K562 (cell line): ENCODE measurements at regions not wholly inside any gene's neighbourhood (a gene's known extent, or its start where the extent isn't known, plus 50 kb on each side); places are given as distances from the start of the nearest gene placed in this dataset.

Experiments used
- ATAC-seq: fragments of 200-7000 bp; cut with Tn5 transposase; 3 replicates; pipeline ENCODE4 v1.9.1; 2020; ENCODE audit warnings: moderate library complexity
- BruUV-seq: library from RNA; stranded (reverse); fragments of 400-500 nt; replicated peaks from 2 replicates; lab custom pipeline; 2021; lab: Mats Ljungman, UMichigan
- CTCF ChIA-PET: fragments of 300-600 bp; formaldehyde crosslinking; extraction: SDS; loops from one replicate; lab custom pipeline; 2021; ENCODE audit warnings: low intra/inter-chr PET ratio; lab: Yijun Ruan, JAX
- POLR2A ChIA-PET: fragments of 300-600, 350-650 bp; sonication (Branson Sonifier 250); formaldehyde crosslinking; extraction: SDS; loops from one replicate; lab custom pipeline; 2021; ENCODE audit warnings: antibody characterized with exemption, inconsistent platforms; lab: Yijun Ruan, JAX
- DNase-seq, 4 experiments: peaks; one replicate each; pipeline versions ENCODE4 v3.0.0 to v3.0.0-alpha.2; 2011 to 2018; ENCODE audit warnings: low spot score in 3 of 4, mixed read lengths in 3 of 4; ENCODE audit errors: extremely low read depth in 1 of 4
- FAIRE-seq: peaks from 2 replicates; lab custom pipeline; 2011; peaks lifted over from hg19 to GRCh38; lab: Jason Lieb, UNC
- H2AFZ ChIP-seq: 2 replicates; pipeline ENCODE4 v1.6.0; 2011; ENCODE audit warnings: low read depth, low read length, control low read depth, inconsistent platforms
- H3K27ac ChIP-seq: fragments of 200-600 bp; 3 replicates; pipeline ENCODE4 v1.8.0; 2011; ENCODE audit warnings: low read depth, mild to moderate bottlenecking, control low read depth, inconsistent platforms, low read length, moderate library complexity, mixed read lengths; ENCODE audit errors: extremely low read depth
- H3K27me3 ChIP-seq, 2 experiments: fragments of 300-600 bp in 1 of 2; 2 replicates in 1 of 2; 3 replicates in 1 of 2; pipeline versions ENCODE4 v1.6.0 to v1.8.0; 2011; ENCODE audit warnings: inconsistent platforms in 2 of 2, low read length in 2 of 2, mild to moderate bottlenecking in 1 of 2, mixed read lengths in 1 of 2, moderate library complexity in 1 of 2; ENCODE audit not compliant: control insufficient read depth in 2 of 2, insufficient read depth in 2 of 2
- H3K36me3 ChIP-seq: fragments of 300-600 bp; 3 replicates; pipeline ENCODE4 v1.8.0; 2011; ENCODE audit warnings: mild to moderate bottlenecking, low read length, inconsistent platforms; ENCODE audit not compliant: control insufficient read depth, insufficient read depth
- H3K4me1 ChIP-seq, 2 experiments: fragments of 200-600 bp in 1 of 2; replicated peaks in 1 of 2; 2 replicates in 1 of 2; 3 replicates in 1 of 2; pipeline versions ENCODE4 v1.5.1 to v1.8.0; 2011; ENCODE audit warnings: inconsistent platforms in 2 of 2, low read length in 2 of 2, mild to moderate bottlenecking in 1 of 2, mixed read lengths in 1 of 2, moderate library complexity in 1 of 2; ENCODE audit not compliant: control insufficient read depth in 2 of 2, insufficient read depth in 2 of 2
- H3K4me2 ChIP-seq: 2 replicates; pipeline ENCODE4 v1.6.1; 2011; ENCODE audit warnings: low read length, control low read depth, inconsistent platforms, mixed read lengths; ENCODE audit not compliant: insufficient read depth
- H3K4me3 ChIP-seq: fragments of 200-600 bp; sonication (generic), shearing (Covaris generic); 2 replicates; pipeline ENCODE4 v1.5.1; 2016; ENCODE audit warnings: control low read depth, inconsistent platforms
- H3K79me2 ChIP-seq: fragments of 200-600 bp; 3 replicates; pipeline ENCODE4 v1.8.0; 2011; ENCODE audit warnings: low read length, inconsistent platforms; ENCODE audit not compliant: control insufficient read depth, insufficient read depth
- H3K9ac ChIP-seq, 2 experiments: 2 replicates each; pipeline versions ENCODE4 v1.6.0 to v1.6.1; 2011; ENCODE audit warnings: low read depth in 2 of 2, low read length in 2 of 2, control low read depth in 1 of 2, inconsistent platforms in 1 of 2, mild to moderate bottlenecking in 1 of 2, mixed read lengths in 1 of 2; ENCODE audit not compliant: insufficient read depth in 1 of 2
- H3K9me1 ChIP-seq: one replicate; pipeline ENCODE4 v1.6.0; 2011; ENCODE audit warnings: inconsistent platforms, mild to moderate bottlenecking, low read length, moderate library complexity; ENCODE audit not compliant: control insufficient read depth, insufficient read depth
- H3K9me3 ChIP-seq: replicated peaks from 2 replicates; pipeline ENCODE4 v1.5.1; 2011; ENCODE audit warnings: low read depth, low read length, inconsistent platforms; ENCODE audit not compliant: control insufficient read depth, insufficient read depth
- H4K20me1 ChIP-seq: replicated peaks from 2 replicates; pipeline ENCODE4 v1.6.1; 2011; ENCODE audit warnings: low read length, inconsistent platforms, mixed read lengths; ENCODE audit not compliant: control insufficient read depth, insufficient read depth
- ARID1B ChIP-seq: fragments of 450-650 bp; IDR thresholded peaks from 2 replicates; pipeline ENCODE4 v1.6.1; 2016; ENCODE audit warnings: antibody characterized with exemption, mild to moderate bottlenecking, inconsistent platforms
- CREB1 ChIP-seq, 2 experiments: sonication (generic) in 1 of 2; formaldehyde crosslinking in 1 of 2; IDR thresholded peaks; 2 replicates each; pipeline versions ENCODE4 v1.6.1 to v1.8.0; 2012 to 2022; ENCODE audit warnings: inconsistent platforms in 1 of 2, mild to moderate bottlenecking in 1 of 2, missing genetic modification reagents in 1 of 2, moderate library complexity in 1 of 2
- ILK ChIP-seq: fragments of 450-650 bp; IDR thresholded peaks from 2 replicates; pipeline ENCODE4 v1.6.1; 2016; ENCODE audit warnings: missing genetic modification characterization, low read depth, mild to moderate bottlenecking, missing compliant biosample characterization, moderate library complexity, borderline replicate concordance
- KHSRP ChIP-seq: fragments of 450-650 bp; IDR thresholded peaks from 2 replicates; pipeline ENCODE4 v1.6.1; 2017
- MEF2A ChIP-seq: IDR thresholded peaks from 2 replicates; pipeline ENCODE4 v1.6.1; 2011; ENCODE audit warnings: low read depth, mild to moderate bottlenecking, low read length, moderate library complexity; ENCODE audit not compliant: control insufficient read depth
- RB1 ChIP-seq: fragments of 450-650 bp; IDR thresholded peaks from 2 replicates; pipeline ENCODE4 v1.6.1; 2017; ENCODE audit warnings: low read depth, mild to moderate bottlenecking
- TEAD1 ChIP-seq, 2 experiments: fragments of 450-650 bp in 1 of 2; sonication (generic) in 1 of 2; formaldehyde crosslinking; IDR thresholded peaks; 2 replicates each; pipeline versions ENCODE4 v1.4.0 to v1.8.0; 2020 to 2022; ENCODE audit warnings: mild to moderate bottlenecking in 2 of 2, missing genetic modification reagents in 1 of 2
- ZBED1 ChIP-seq: IDR thresholded peaks from 2 replicates; pipeline ENCODE4 v1.6.1; 2014
- ZFP30 ChIP-seq: fragments of 250-450 bp; sonication (Bioruptor Pico); IDR thresholded peaks from 2 replicates; pipeline ENCODE4 v1.8.0; 2022; ENCODE audit warnings: moderate library complexity, mild to moderate bottlenecking, inconsistent platforms, borderline replicate concordance
- ZNF324 ChIP-seq: fragments of 250-450 bp; sonication (Bioruptor Pico); IDR thresholded peaks from 2 replicates; pipeline ENCODE4 v1.4.0; 2020; ENCODE audit warnings: mild to moderate bottlenecking
- WGBS: fragments of 100-300 bp; shearing (Covaris generic); methylation state at CpG from one replicate; pipeline ENCODE4 v1.1.6; 2016; ENCODE audit warnings: low coverage, mixed read lengths; ENCODE audit not compliant: insufficient coverage; ENCODE audit errors: missing lambda C conversion rate; 5-methylcytosine and 5-hydroxymethylcytosine counted together
- in situ Hi-C: fragments of 300-500 bp; cut with MboI; formaldehyde crosslinking; loops from 4 replicates; pipeline ENCODE4 v1.15.0; 2018; ENCODE audit warnings: inconsistent platforms, mixed read lengths
- intact Hi-C: fragments of 100-400 bp; cut with micrococcal nuclease; formaldehyde crosslinking; loops from 2 replicates; pipeline ENCODE4 v1.14.2; 2022
- TF ChIP-seq, protein P1 (sequence below): sonication (generic); formaldehyde crosslinking; IDR thresholded peaks from 2 replicates; pipeline ENCODE4 v1.9.0; 2022; ENCODE audit warnings: mild to moderate bottlenecking, missing genetic modification reagents
- TF ChIP-seq, protein P2 (sequence below): fragments of 250-450 bp; sonication (Bioruptor Pico); IDR thresholded peaks from 2 replicates; pipeline ENCODE4 v1.8.0; 2022; ENCODE audit warnings: moderate library complexity, mild to moderate bottlenecking, inconsistent platforms
- TF ChIP-seq, protein P3 (sequence below): fragments of 250-450 bp; sonication (Bioruptor Pico); IDR thresholded peaks from 2 replicates; pipeline ENCODE4 v1.9.0; 2021; ENCODE audit warnings: mild to moderate bottlenecking, inconsistent platforms
- TF ChIP-seq, protein P4 (sequence below), 2 experiments: fragments of 150-350 bp in 1 of 2; IDR thresholded peaks; 2 replicates each; pipeline ENCODE4 v1.6.1; 2012 to 2016; ENCODE audit warnings: low read depth in 2 of 2, low read length in 2 of 2, mild to moderate bottlenecking in 1 of 2, moderate library complexity in 1 of 2

DNA sequence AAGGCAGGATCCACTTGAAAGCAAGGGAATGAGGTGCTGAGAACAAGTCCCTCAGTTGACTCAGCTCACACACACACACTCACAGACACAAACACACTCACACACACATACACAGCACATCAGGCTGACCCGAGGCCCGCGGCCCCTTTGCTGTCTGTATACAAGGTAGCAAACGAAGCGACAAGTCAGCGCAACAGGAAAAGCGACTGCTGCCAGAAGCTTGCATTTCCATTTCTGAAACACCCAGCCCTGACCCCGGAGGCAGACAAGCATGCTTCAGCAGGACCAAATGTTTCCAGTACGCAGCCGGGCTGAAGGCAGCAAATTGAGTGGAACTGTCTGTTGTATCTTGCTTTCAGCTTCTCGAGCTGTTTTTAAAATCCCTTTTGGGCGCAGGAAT lies 501.6 kb downstream of the NPHP4 start:
- no peaks in the 10 kb centered on the region for H3K36me3 ChIP-seq
- no peaks in the 10 kb centered on the region for H3K9me1 ChIP-seq
- intact Hi-C loops (no loop called here), in situ Hi-C loops (no loop called here)
- H3K4me1 ChIP-seq: no peaks in the 10 kb centered on the region
- ATAC-seq (no peak), DNase-seq (no peak), FAIRE-seq (no peak)
- no TSS peak for BruUV-seq
- no peak overlapping the region for H2AFZ ChIP-seq
- TF ChIP-seq, protein P1, sequence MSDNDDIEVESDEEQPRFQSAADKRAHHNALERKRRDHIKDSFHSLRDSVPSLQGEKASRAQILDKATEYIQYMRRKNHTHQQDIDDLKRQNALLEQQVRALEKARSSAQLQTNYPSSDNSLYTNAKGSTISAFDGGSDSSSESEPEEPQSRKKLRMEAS: no peak
- TF ChIP-seq, protein P2, sequence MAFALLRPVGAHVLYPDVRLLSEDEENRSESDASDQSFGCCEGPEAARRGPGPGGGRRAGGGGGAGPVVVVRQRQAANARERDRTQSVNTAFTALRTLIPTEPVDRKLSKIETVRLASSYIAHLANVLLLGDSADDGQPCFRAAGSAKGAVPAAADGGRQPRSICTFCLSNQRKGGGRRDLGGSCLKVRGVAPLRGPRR (CRISPR knock-in tag): no peak
- TF ChIP-seq TEAD1 (CRISPR knock-in tag; IDR thresholded peaks at IDR 0.05) (no peak), ZBED1 (no peak), ARID1B (no peak), ZFP30 (no peak), ZNF324 (CRISPR knock-in tag) (no peak), ILK (tag) (no peak), RB1 (no peak), MEF2A (no peak), KHSRP (no peak), CREB1 (IDR thresholded peaks at IDR 0.05) (no peak), CREB1 (CRISPR knock-in tag; IDR thresholded peaks at IDR 0.05) (no peak)
- TF ChIP-seq, protein P3, sequence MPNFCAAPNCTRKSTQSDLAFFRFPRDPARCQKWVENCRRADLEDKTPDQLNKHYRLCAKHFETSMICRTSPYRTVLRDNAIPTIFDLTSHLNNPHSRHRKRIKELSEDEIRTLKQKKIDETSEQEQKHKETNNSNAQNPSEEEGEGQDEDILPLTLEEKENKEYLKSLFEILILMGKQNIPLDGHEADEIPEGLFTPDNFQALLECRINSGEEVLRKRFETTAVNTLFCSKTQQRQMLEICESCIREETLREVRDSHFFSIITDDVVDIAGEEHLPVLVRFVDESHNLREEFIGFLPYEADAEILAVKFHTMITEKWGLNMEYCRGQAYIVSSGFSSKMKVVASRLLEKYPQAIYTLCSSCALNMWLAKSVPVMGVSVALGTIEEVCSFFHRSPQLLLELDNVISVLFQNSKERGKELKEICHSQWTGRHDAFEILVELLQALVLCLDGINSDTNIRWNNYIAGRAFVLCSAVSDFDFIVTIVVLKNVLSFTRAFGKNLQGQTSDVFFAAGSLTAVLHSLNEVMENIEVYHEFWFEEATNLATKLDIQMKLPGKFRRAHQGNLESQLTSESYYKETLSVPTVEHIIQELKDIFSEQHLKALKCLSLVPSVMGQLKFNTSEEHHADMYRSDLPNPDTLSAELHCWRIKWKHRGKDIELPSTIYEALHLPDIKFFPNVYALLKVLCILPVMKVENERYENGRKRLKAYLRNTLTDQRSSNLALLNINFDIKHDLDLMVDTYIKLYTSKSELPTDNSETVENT (CRISPR knock-in tag): no peak
- TF ChIP-seq, protein P4, sequence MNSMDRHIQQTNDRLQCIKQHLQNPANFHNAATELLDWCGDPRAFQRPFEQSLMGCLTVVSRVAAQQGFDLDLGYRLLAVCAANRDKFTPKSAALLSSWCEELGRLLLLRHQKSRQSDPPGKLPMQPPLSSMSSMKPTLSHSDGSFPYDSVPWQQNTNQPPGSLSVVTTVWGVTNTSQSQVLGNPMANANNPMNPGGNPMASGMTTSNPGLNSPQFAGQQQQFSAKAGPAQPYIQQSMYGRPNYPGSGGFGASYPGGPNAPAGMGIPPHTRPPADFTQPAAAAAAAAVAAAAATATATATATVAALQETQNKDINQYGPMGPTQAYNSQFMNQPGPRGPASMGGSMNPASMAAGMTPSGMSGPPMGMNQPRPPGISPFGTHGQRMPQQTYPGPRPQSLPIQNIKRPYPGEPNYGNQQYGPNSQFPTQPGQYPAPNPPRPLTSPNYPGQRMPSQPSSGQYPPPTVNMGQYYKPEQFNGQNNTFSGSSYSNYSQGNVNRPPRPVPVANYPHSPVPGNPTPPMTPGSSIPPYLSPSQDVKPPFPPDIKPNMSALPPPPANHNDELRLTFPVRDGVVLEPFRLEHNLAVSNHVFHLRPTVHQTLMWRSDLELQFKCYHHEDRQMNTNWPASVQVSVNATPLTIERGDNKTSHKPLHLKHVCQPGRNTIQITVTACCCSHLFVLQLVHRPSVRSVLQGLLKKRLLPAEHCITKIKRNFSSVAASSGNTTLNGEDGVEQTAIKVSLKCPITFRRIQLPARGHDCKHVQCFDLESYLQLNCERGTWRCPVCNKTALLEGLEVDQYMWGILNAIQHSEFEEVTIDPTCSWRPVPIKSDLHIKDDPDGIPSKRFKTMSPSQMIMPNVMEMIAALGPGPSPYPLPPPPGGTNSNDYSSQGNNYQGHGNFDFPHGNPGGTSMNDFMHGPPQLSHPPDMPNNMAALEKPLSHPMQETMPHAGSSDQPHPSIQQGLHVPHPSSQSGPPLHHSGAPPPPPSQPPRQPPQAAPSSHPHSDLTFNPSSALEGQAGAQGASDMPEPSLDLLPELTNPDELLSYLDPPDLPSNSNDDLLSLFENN (IDR thresholded peaks at IDR 0.05; ENCODE audit: low read depth in 2 of 2, low read length in 2 of 2): no peak
- H3K4me3 ChIP-seq: no peak overlapping the region
- WGBS: under 1% methylated on average over 12 of the region's 12 CpGs
- CTCF ChIA-PET: no interaction called here
- peaks cover 4% of the 10 kb centered on the region; the same call in 1 of the 2 replicates for H4K20me1 ChIP-seq
- H3K79me2 ChIP-seq: no peaks in the 10 kb centered on the region
- no peaks in the 10 kb centered on the region for H3K9me3 ChIP-seq
- H3K4me2 ChIP-seq: no peak overlapping the region
- H3K27ac ChIP-seq: no peak overlapping the region
- H3K27me3 ChIP-seq: peaks cover 18 to 25% of the 10 kb centered on the region in 2 experiments; a peak in 3 of 5 replicates
- POLR2A ChIA-PET: interaction anchor here (0.6 kb wide), 1 partner anchor 199 kb away, joined by 3 read pairs; no protein-coding TSS in a partner anchor
- H3K9ac ChIP-seq: no peak overlapping the region
